ENCODE measurements at regions not wholly inside any gene's neighbourhood (a gene's known extent, or its start where the extent isn't known, plus 50 kb on each side); places are given as distances from the start of the nearest gene placed in this dataset.

- Mint-ChIP-seq H3K9me3 (peaks cover 16% of the 10 kb centered on the region), H3K27ac (no peak overlapping the region), H3K27me3 (no peaks in the 10 kb centered on the region), H3K4me3 (no peak overlapping the region), H3K4me1 (ENCODE audit: unreplicated experiment) (no peaks in the 10 kb centered on the region), H3K36me3 (no peaks in the 10 kb centered on the region)
- no peak for TF ChIP-seq CTCF (conservative IDR thresholded peaks at IDR 0.05)
- DNase-seq (ENCODE audit: extremely low spot score, unreplicated experiment) = no peak
Measured at GRCh38 chr3:159600291-159600690, 388.3 kb upstream of the IL12A start.

- Mint-ChIP-seq H3K27me3 (peaks cover 6% of the 10 kb centered on the region), H3K36me3 (no peaks in the 10 kb centered on the region), H3K27ac (no peak overlapping the region), H3K9me3 (peaks cover 11% of the 10 kb centered on the region), H3K4me3 (no peak overlapping the region), H3K4me1 (ENCODE audit: unreplicated experiment) (no peaks in the 10 kb centered on the region)
- no peak for DNase-seq (ENCODE audit: extremely low spot score, unreplicated experiment)
- no peak for TF ChIP-seq CTCF (conservative IDR thresholded peaks at IDR 0.05)
Measured at GRCh38 chr3:159604151-159604581, 384.5 kb upstream of the IL12A start.

GRCh38 chr3:159605101-159605500 is 383.5 kb upstream of the IL12A start:
- Mint-ChIP-seq H3K27ac (no peak overlapping the region), H3K4me3 (no peak overlapping the region), H3K27me3 (peaks cover 6% of the 10 kb centered on the region), H3K4me1 (ENCODE audit: unreplicated experiment) (no peaks in the 10 kb centered on the region), H3K36me3 (no peaks in the 10 kb centered on the region), H3K9me3 (peaks cover 2% of the 10 kb centered on the region)
- no peak for DNase-seq (ENCODE audit: extremely low spot score, unreplicated experiment)
- no peak for TF ChIP-seq CTCF (conservative IDR thresholded peaks at IDR 0.05)

- no peak overlapping the region for H3K27ac Mint-ChIP-seq
- H3K27me3 Mint-ChIP-seq = peaks cover 6% of the 10 kb centered on the region
- no peaks in the 10 kb centered on the region for H3K9me3 Mint-ChIP-seq
- no peak for DNase-seq (ENCODE audit: extremely low spot score, unreplicated experiment)
- H3K36me3 Mint-ChIP-seq = no peaks in the 10 kb centered on the region
- no peak for TF ChIP-seq CTCF (conservative IDR thresholded peaks at IDR 0.05)
- H3K4me1 Mint-ChIP-seq (ENCODE audit: unreplicated experiment) = no peaks in the 10 kb centered on the region
- H3K4me3 Mint-ChIP-seq = no peak overlapping the region
Measured at GRCh38 chr3:159605776-159606175, 382.9 kb upstream of the IL12A start.

GRCh38 chr3:159607856-159608255 is 380.8 kb upstream of the IL12A start:
- DNase-seq (ENCODE audit: extremely low spot score, unreplicated experiment) = no peak
- H3K36me3 Mint-ChIP-seq = no peaks in the 10 kb centered on the region
- no peak for TF ChIP-seq CTCF (conservative IDR thresholded peaks at IDR 0.05)
- H3K9me3 Mint-ChIP-seq = no peaks in the 10 kb centered on the region
- H3K27me3 Mint-ChIP-seq = peaks cover 8% of the 10 kb centered on the region
- no peak overlapping the region for H3K27ac Mint-ChIP-seq
- no peak overlapping the region for H3K4me3 Mint-ChIP-seq
- H3K4me1 Mint-ChIP-seq (ENCODE audit: unreplicated experiment) = no peaks in the 10 kb centered on the region

- no peak for DNase-seq (ENCODE audit: extremely low spot score, unreplicated experiment)
- TF ChIP-seq CTCF (conservative IDR thresholded peaks at IDR 0.05) = no peak
- H3K36me3 Mint-ChIP-seq = no peaks in the 10 kb centered on the region
- peaks cover 8% of the 10 kb centered on the region for H3K27me3 Mint-ChIP-seq
- no peak overlapping the region for H3K27ac Mint-ChIP-seq
- no peaks in the 10 kb centered on the region for H3K9me3 Mint-ChIP-seq
- no peaks in the 10 kb centered on the region for H3K4me1 Mint-ChIP-seq (ENCODE audit: unreplicated experiment)
- no peak overlapping the region for H3K4me3 Mint-ChIP-seq
Measured at GRCh38 chr3:159608311-159608710, 380.3 kb upstream of the IL12A start.
